Astrocyte of the hippocampus (primary cell): ENCODE measurements at regions not wholly inside any gene's neighbourhood (a gene's known extent, or its start where the extent isn't known, plus 50 kb on each side); places are given as distances from the start of the nearest gene placed in this dataset.
A peak's percentile ranks its signal among the peaks of the same experiment; 100 is the strongest.
"Not testable (repeated sequence)": the region's sequence is repeated elsewhere in the genome, so short reads cannot be mapped to it uniquely, and the experiment has no call there.

Source experiments
- DNase-seq: peaks from one replicate; pipeline ENCODE4 v3.0.0; 2011; ENCODE audit warnings: low read depth, low spot score

- DNase-seq: not testable (repeated sequence)
Measured at GRCh38 chrX:74358013-74358412, 54.0 kb downstream of the ZCCHC13 start.

GRCh38 chrX:74363914-74364313 lies 57.4 kb upstream of the SLC16A2 start:
- no peak for DNase-seq

GRCh38 chrX:74369666-74370065 lies 51.6 kb upstream of the SLC16A2 start:
- no peak for DNase-seq

GRCh38 chrX:74370487-74370886 lies 50.8 kb upstream of the SLC16A2 start:
- no peak for DNase-seq

- peak; percentile 29 for DNase-seq
Measured at GRCh38 chrX:74371425-74372222, 49.7 kb upstream of the SLC16A2 start.
